Endothelial cell of umbilical vein (primary cell): ENCODE measurements at regions not wholly inside any gene's neighbourhood (a gene's known extent, or its start where the extent isn't known, plus 50 kb on each side); places are given as distances from the start of the nearest gene placed in this dataset.

Experiments used
- CTCF ChIP-seq, 2 donors: IDR thresholded peaks; 1 replicate in 1 of 2; 2 replicates in 1 of 2; pipeline ENCODE4 v1.5.1; 2011; ENCODE audit warnings: low read length in 2 of 2, mild to moderate bottlenecking in 2 of 2, moderate library complexity in 2 of 2, control low read depth in 1 of 2, inconsistent platforms in 1 of 2, low read depth in 1 of 2; ENCODE audit not compliant: insufficient read depth in 1 of 2; ENCODE audit errors: extremely low read depth in 1 of 2
- MYC ChIP-seq: IDR thresholded peaks from one replicate; pipeline ENCODE4 v1.6.1; 2011; ENCODE audit warnings: mild to moderate bottlenecking, low read depth, low read length
- POLR2A ChIP-seq: IDR thresholded peaks from 2 replicates; pipeline ENCODE4 v1.6.1; 2012; ENCODE audit warnings: low read depth, mild to moderate bottlenecking, control low read depth, low read length
- POLR2AphosphoS5 ChIP-seq: IDR thresholded peaks from 2 replicates; pipeline ENCODE4 v1.6.1; 2012; ENCODE audit warnings: low read depth, mild to moderate bottlenecking, control low read depth, low read length, moderate library complexity; ENCODE audit not compliant: insufficient read depth

GRCh38 chr19:31963746-31964145, 381.7 kb upstream of the ZNF507 start:
- TF ChIP-seq POLR2A (no peak), POLR2AphosphoS5 (no peak), CTCF (IDR thresholded peaks at IDR 0.05; ENCODE audit: extremely low read depth in 1 of 2, insufficient read depth in 1 of 2, low read depth in 1 of 2, low read length in 2 of 2) (no peak), MYC (no peak)
